Adipocyte (in vitro differentiated cells): ENCODE measurements at regions not wholly inside any gene's neighbourhood (a gene's known extent, or its start where the extent isn't known, plus 50 kb on each side); places are given as distances from the start of the nearest gene placed in this dataset.

Experiments
- DNase-seq: peaks from one replicate; pipeline ENCODE4 v3.0.0-alpha.2; 2015; ENCODE audit warnings: low read depth
- H3K27me3 ChIP-seq: replicated peaks from 2 replicates; pipeline ENCODE4 v1.7.0; 2013; ENCODE audit warnings: mild to moderate bottlenecking, low read length, moderate library complexity; ENCODE audit not compliant: control insufficient read depth, insufficient read depth
- H3K36me3 ChIP-seq: 2 replicates; pipeline ENCODE4 v1.7.0; 2013; ENCODE audit warnings: low read length, mild to moderate bottlenecking, moderate library complexity; ENCODE audit not compliant: control insufficient read depth, insufficient read depth, severe bottlenecking
- H3K4me1 ChIP-seq: 2 replicates; pipeline ENCODE4 v1.7.0; 2013; ENCODE audit warnings: mild to moderate bottlenecking, low read length, moderate library complexity; ENCODE audit not compliant: control insufficient read depth, insufficient read depth
- H3K4me3 ChIP-seq: 2 replicates; pipeline ENCODE4 v1.7.0; 2013; ENCODE audit warnings: mild to moderate bottlenecking, low read length, moderate library complexity
- H3K9ac ChIP-seq: 2 replicates; pipeline ENCODE4 v1.7.0; 2013; ENCODE audit warnings: mild to moderate bottlenecking, low read length, moderate library complexity
- H3K9me3 ChIP-seq: 2 replicates; pipeline ENCODE4 v1.7.0; 2013; ENCODE audit warnings: mild to moderate bottlenecking, low read length, moderate library complexity; ENCODE audit not compliant: control insufficient read depth

GRCh38 chr1:82110366-82111254 is 309.9 kb downstream of the ADGRL2 start:
- Histone ChIP-seq H3K9ac (no peak overlapping the region), H3K27me3 (no peaks in the 10 kb centered on the region), H3K4me3 (no peak overlapping the region), H3K4me1 (peaks cover 9% of the 10 kb centered on the region), H3K36me3 (no peaks in the 10 kb centered on the region), H3K9me3 (no peaks in the 10 kb centered on the region)
- peak; percentile 63 for DNase-seq

DNA sequence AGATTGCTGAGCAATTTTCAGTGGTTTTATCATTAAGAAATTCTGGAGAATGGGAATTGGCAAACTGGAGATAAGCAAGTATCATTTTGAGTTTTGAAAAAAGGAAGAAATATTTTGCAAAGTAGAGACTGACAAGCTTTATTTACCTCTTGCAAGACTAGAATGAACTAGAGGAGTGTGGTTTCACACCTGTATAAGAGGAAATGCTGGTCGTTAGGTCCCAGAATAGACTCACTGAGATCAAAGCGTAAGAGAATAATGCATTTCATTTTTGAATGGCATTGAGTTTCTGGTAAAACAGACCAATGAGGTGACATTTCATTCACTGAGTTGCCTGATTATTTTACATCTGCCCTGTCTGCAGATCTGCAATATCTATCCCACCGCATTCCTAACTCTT is 308.1 kb downstream of the ADGRL2 start:
- no peak overlapping the region for H3K4me3 ChIP-seq
- H3K27me3 ChIP-seq, result no peaks in the 10 kb centered on the region
- no peak for DNase-seq

DNA sequence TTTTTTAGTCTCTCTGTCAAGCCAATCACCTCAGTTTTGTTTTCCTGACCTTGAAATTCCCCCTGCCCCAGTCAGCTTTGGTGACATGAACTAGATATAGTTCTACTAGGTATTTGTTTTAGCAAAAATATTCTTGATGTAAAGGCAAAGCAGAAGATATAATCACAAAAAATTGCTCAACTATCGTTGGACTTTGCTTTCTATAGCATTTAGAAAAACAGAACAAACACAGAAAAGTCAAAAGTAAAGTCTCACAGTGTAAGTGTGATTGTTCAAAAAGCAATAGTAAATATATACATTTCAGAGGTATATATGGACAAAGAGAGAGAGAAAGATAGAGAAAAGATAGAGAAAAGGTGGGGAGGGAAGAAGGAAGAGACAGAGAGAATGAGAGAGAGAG is 305.9 kb downstream of the ADGRL2 start:
- no peak for DNase-seq
- H3K9ac ChIP-seq, result no peak overlapping the region
- H3K36me3 ChIP-seq, result no peaks in the 10 kb centered on the region
- H3K4me3 ChIP-seq, result no peak overlapping the region
- H3K9me3 ChIP-seq, result no peaks in the 10 kb centered on the region
- peaks cover 9% of the 10 kb centered on the region for H3K4me1 ChIP-seq
- no peaks in the 10 kb centered on the region for H3K27me3 ChIP-seq

More for the DNA sequence above, 308.1 kb downstream of the ADGRL2 start:
- no peak overlapping the region for H3K9ac ChIP-seq
- H3K36me3 ChIP-seq, result no peaks in the 10 kb centered on the region
- no peaks in the 10 kb centered on the region for H3K9me3 ChIP-seq
- H3K4me1 ChIP-seq, result peaks cover 9% of the 10 kb centered on the region

DNA sequence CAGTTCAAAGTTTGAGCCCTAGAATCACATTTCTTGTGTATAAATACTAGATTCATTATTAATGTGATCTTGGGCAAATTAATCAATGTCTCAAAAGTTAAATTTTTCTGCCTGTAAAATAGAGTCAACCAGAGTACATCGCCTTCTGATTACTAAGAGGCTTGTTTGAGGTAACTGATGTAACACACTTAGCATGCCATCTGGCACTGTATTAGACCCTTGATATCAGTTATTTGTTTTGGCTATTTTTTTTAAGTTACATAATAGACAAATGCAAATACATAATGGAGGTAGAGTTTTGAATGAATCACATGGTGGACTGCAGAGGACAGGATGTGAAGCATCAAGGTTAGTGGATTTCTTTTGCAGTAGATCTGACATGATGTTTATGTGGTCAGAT is 298.4 kb downstream of the ADGRL2 start:
- Histone ChIP-seq H3K4me3 (no peak overlapping the region), H3K9ac (no peak overlapping the region), H3K4me1 (no peaks in the 10 kb centered on the region)

GRCh38 chr1:82094136-82094535 is 293.4 kb downstream of the ADGRL2 start:
- H3K4me1 ChIP-seq, result peaks cover 26% of the 10 kb centered on the region
- no peaks in the 10 kb centered on the region for H3K36me3 ChIP-seq
- no peaks in the 10 kb centered on the region for H3K9me3 ChIP-seq
- no peaks in the 10 kb centered on the region for H3K27me3 ChIP-seq
- no peak overlapping the region for H3K9ac ChIP-seq
- DNase-seq, result no peak
- H3K4me3 ChIP-seq, result no peak overlapping the region

More for the DNA sequence above, 298.4 kb downstream of the ADGRL2 start:
- H3K36me3 ChIP-seq, result no peaks in the 10 kb centered on the region
- DNase-seq, result no peak
- H3K27me3 ChIP-seq, result no peaks in the 10 kb centered on the region
- H3K9me3 ChIP-seq, result no peaks in the 10 kb centered on the region

DNA sequence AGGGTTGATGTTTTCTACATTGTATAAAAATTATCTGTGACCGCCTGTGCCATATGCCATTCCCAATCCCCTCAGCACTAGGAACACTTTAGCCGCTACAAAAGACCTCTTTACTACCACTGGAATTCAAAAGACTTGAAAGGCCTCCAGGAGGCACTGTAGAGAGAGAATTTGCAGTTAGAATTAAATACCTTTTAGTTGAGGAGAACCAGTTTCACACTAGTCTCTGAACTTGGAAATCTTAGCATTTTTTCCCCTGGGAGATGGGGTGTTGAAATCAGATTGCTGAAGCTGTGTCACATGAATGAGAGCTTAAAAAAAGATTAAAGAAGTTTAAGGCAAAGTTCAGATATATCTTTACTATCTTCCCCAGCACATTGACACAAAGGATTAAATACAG is 291.0 kb downstream of the ADGRL2 start:
- DNase-seq, result peak; percentile 58
- H3K4me1 ChIP-seq, result peaks cover 26% of the 10 kb centered on the region
- no peak overlapping the region for H3K4me3 ChIP-seq
- H3K9ac ChIP-seq, result peak overlapping the region; percentile 49
- H3K27me3 ChIP-seq, result no peaks in the 10 kb centered on the region
- no peaks in the 10 kb centered on the region for H3K36me3 ChIP-seq
- no peaks in the 10 kb centered on the region for H3K9me3 ChIP-seq

DNA sequence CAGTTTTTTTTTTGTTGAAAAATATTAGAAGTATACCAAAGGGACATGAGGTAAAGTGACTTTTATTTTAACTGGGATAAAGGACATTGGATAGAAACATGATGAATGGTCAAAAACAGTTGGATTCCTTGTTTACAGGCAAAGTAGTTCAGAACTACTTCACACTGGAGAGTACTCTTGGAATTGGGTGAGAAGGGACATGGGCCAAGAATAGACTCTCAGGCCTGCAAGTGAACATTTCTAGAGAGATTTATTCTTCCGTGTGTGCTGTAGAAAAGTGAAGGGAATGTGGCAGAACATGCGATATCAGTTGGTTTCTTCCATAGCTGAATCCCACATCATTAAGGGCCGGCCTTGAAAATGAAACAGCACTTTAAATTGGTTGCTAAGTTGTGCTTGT is 290.5 kb downstream of the ADGRL2 start:
- Histone ChIP-seq H3K4me1 (peaks cover 26% of the 10 kb centered on the region), H3K9me3 (peaks cover 1% of the 10 kb centered on the region), H3K27me3 (no peaks in the 10 kb centered on the region), H3K36me3 (no peaks in the 10 kb centered on the region), H3K4me3 (no peak overlapping the region), H3K9ac (peak overlapping the region; percentile 18)
- no peak for DNase-seq

GRCh38 chr1:82090104-82090503 is 289.4 kb downstream of the ADGRL2 start:
- H3K4me3 ChIP-seq, result no peak overlapping the region
- no peaks in the 10 kb centered on the region for H3K27me3 ChIP-seq
- H3K9ac ChIP-seq, result no peak overlapping the region
- peaks cover 4% of the 10 kb centered on the region for H3K9me3 ChIP-seq
- DNase-seq, result peak; percentile 44
- peaks cover 26% of the 10 kb centered on the region for H3K4me1 ChIP-seq
- H3K36me3 ChIP-seq, result no peaks in the 10 kb centered on the region

DNA sequence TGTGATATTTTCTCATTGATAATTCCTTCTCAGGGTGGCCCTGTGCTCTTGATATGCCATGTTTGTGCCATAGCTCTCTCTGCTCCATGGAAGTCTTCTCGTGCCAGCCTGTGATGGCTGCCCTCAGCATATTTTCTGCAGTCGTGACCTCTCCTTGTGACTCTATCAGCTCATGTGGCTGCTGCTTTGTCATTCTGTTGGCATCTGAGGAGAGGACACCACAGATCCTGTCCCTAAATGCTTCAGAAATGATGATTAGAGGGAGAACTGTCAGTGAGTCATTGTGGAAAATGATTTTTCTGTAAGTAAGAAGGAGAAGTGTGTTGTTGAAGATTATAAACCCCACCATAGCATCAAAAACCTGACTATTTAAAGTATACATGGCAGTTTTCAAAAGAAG is 286.0 kb downstream of the ADGRL2 start:
- no peaks in the 10 kb centered on the region for H3K27me3 ChIP-seq

GRCh38 chr1:82079607-82080006 is 278.9 kb downstream of the ADGRL2 start:
- H3K9ac ChIP-seq, result no peak overlapping the region
- H3K9me3 ChIP-seq, result no peaks in the 10 kb centered on the region
- no peak overlapping the region for H3K4me3 ChIP-seq
- no peaks in the 10 kb centered on the region for H3K27me3 ChIP-seq
- H3K4me1 ChIP-seq, result no peaks in the 10 kb centered on the region
- DNase-seq, result no peak
- H3K36me3 ChIP-seq, result no peaks in the 10 kb centered on the region

More for the DNA sequence above, 286.0 kb downstream of the ADGRL2 start:
- no peaks in the 10 kb centered on the region for H3K36me3 ChIP-seq
- H3K9me3 ChIP-seq, result peaks cover 4% of the 10 kb centered on the region
- H3K4me1 ChIP-seq, result peaks cover 14% of the 10 kb centered on the region
- H3K4me3 ChIP-seq, result no peak overlapping the region
- peak; percentile 16 for DNase-seq
- H3K9ac ChIP-seq, result no peak overlapping the region

DNA sequence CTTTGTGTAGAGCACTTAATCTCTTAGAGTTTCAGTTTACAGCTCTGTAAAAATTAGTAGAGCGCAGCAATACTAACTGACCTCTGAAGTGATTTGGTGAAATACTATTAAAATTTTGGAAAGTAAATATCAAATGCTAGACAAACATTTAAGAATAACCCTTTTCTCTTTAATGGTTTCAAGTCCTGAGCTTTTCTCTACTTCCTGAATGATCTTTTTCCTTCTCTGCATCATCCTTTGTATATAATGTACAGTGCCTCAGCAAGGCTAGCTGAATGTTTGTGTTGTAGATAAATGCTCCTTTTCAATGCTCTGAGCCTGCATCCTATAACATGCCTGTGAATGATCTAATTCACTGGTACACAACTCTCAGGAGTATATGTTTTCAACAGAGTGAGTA is 272.9 kb downstream of the ADGRL2 start:
- H3K4me1 ChIP-seq, result peaks cover 3% of the 10 kb centered on the region

More for the DNA sequence above, 272.9 kb downstream of the ADGRL2 start:
- Histone ChIP-seq H3K9me3 (no peaks in the 10 kb centered on the region), H3K4me3 (no peak overlapping the region), H3K36me3 (no peaks in the 10 kb centered on the region), H3K27me3 (no peaks in the 10 kb centered on the region), H3K9ac (no peak overlapping the region)
- no peak for DNase-seq
